Hepatocyte (in vitro differentiated cells): ENCODE measurements at regions not wholly inside any gene's neighbourhood (a gene's known extent, or its start where the extent isn't known, plus 50 kb on each side); places are given as distances from the start of the nearest gene placed in this dataset.

Experiments
- EZH2 ChIP-seq: fragments of 200-600 bp; sonication (generic); IDR thresholded peaks from 2 replicates; pipeline ENCODE4 v1.6.1; 2016; ENCODE audit warnings: antibody characterized with exemption, mild to moderate bottlenecking, borderline replicate concordance
- EZH2phosphoT487 ChIP-seq: fragments of 200-600 bp; sonication (generic); IDR thresholded peaks from one replicate; pipeline ENCODE4 v1.6.1; 2018; ENCODE audit warnings: antibody characterized with exemption, mild to moderate bottlenecking, low read depth, moderate library complexity; ENCODE audit not compliant: unreplicated experiment, severe bottlenecking
- TF ChIP-seq, protein P1 (sequence below): fragments of 200-600 bp; sonication (generic); IDR thresholded peaks from 2 replicates; pipeline ENCODE4 v1.5.1; 2016; ENCODE audit warnings: antibody characterized with exemption, mild to moderate bottlenecking; ENCODE audit not compliant: poor library complexity

DNA sequence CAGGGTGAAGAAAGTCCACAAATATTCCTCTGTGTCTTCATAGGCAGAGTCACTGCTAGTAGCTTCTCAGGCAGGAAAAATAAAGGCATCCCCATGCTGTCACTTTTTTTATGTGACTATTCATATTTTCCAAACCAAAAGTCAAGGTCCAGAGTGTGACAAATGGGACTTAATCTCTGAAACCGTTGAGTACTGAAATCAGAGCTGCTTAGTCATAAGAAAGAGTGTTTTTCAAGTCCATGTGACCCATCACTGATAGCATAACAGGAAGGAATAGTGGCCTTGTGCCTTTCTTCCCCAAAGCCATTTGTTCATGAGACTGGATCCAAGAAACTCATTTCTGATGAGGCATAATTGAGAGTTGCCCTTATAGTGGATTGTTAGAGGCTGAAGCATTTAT lies 210.3 kb upstream of the TSHZ2 start:
- TF ChIP-seq, protein P1, sequence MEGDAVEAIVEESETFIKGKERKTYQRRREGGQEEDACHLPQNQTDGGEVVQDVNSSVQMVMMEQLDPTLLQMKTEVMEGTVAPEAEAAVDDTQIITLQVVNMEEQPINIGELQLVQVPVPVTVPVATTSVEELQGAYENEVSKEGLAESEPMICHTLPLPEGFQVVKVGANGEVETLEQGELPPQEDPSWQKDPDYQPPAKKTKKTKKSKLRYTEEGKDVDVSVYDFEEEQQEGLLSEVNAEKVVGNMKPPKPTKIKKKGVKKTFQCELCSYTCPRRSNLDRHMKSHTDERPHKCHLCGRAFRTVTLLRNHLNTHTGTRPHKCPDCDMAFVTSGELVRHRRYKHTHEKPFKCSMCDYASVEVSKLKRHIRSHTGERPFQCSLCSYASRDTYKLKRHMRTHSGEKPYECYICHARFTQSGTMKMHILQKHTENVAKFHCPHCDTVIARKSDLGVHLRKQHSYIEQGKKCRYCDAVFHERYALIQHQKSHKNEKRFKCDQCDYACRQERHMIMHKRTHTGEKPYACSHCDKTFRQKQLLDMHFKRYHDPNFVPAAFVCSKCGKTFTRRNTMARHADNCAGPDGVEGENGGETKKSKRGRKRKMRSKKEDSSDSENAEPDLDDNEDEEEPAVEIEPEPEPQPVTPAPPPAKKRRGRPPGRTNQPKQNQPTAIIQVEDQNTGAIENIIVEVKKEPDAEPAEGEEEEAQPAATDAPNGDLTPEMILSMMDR = no peak
- TF ChIP-seq EZH2phosphoT487 (no peak), EZH2 (no peak)
